ENCODE measurements at regions not wholly inside any gene's neighbourhood (a gene's known extent, or its start where the extent isn't known, plus 50 kb on each side); places are given as distances from the start of the nearest gene placed in this dataset.
A peak's percentile ranks its signal among the peaks of the same experiment; 100 is the strongest.

GRCh38 chr9:107750741-107751566, 261.4 kb upstream of the KLF4 start:
- DNase-seq, result peak in 1 of 2 experiments; percentile 18
- TF ChIP-seq POLR2A (IDR thresholded peaks at IDR 0.05; ENCODE audit: low read length) (no peak), GATA1 (IDR thresholded peaks at IDR 0.05; ENCODE audit: low read depth, low read length) (no peak)

GRCh38 chr9:107749787-107750444, 260.3 kb upstream of the KLF4 start:
- peak in 1 of 2 experiments; percentile 3 for DNase-seq
- TF ChIP-seq POLR2A (IDR thresholded peaks at IDR 0.05; ENCODE audit: low read length) (no peak), GATA1 (IDR thresholded peaks at IDR 0.05; ENCODE audit: low read depth, low read length) (no peak)

DNA sequence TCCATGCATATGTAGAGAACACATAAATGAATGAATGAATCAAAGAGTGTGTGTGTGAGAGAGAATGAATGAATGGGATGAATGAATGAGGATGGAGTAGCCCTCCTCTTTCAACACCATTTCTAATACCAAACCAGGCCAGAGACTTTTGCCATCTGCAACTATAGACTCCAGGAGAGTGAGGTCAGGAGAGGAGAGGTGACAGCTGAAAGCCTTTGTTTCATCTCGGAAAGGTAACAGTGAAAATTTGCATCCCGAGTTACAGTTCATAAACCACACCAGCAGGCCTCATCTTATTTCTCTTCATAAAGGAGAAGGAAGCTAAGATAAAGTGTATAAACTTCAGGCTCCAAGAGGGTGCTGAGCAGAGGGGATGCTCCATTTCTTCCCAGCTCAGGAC, 255.3 kb upstream of the KLF4 start:
- no peak for DNase-seq
- TF ChIP-seq POLR2A (IDR thresholded peaks at IDR 0.05; ENCODE audit: low read length), result no peak
- no peak for TF ChIP-seq GATA1 (IDR thresholded peaks at IDR 0.05; ENCODE audit: low read depth, low read length)

- no peak for TF ChIP-seq GATA1 (IDR thresholded peaks at IDR 0.05; ENCODE audit: low read depth, low read length)
- TF ChIP-seq POLR2A (IDR thresholded peaks at IDR 0.05; ENCODE audit: low read length), result no peak
- DNase-seq, result no peak
Measured at GRCh38 chr9:107742531-107743309, 253.2 kb upstream of the KLF4 start.

DNA sequence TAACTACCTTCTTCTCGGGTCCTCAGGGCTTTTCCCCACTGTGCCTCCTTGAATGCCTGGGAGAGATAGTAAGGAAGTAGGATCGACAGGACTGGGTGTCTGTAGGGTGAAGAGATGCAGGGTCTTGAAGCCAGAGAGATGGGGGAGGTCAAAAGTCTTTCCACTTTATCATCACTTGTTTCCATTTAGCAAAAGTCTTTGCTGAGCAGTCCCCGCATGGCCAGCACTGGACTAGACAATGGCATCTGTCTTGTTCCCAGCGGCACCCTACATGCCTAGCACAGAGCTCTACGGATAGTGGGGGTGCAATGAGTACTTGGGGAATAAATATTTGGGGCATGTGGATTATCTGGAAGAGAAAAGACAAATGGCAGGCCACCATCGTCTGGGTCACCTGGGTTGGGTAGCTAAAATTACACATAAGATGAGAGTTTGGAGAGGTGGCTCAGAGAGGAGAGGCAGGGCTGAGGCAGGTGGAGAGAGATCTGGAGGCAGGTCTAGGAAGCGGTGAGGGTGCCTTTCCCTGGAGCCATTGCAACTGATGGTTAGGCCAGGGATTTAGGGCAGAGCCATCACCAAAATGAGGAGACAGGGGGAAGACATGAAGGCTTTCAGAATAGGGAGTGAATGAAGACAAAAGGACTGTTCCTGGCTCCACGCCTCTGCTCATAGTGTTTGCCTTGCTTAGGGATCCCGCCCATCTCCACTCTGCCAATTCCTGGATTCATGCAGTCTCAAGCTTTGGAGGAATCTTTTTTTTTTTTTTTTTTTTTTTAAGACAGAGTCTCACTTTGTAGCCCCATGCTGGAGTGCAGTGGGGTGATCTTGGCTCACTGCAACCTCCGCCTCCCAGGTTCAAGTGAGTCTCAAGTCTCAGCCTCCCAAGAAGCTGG, 250.8 kb upstream of the KLF4 start:
- TF ChIP-seq POLR2A (IDR thresholded peaks at IDR 0.05; ENCODE audit: low read length) (no peak), GATA1 (IDR thresholded peaks at IDR 0.05; ENCODE audit: low read depth, low read length) (no peak)
- no peak for DNase-seq

DNA sequence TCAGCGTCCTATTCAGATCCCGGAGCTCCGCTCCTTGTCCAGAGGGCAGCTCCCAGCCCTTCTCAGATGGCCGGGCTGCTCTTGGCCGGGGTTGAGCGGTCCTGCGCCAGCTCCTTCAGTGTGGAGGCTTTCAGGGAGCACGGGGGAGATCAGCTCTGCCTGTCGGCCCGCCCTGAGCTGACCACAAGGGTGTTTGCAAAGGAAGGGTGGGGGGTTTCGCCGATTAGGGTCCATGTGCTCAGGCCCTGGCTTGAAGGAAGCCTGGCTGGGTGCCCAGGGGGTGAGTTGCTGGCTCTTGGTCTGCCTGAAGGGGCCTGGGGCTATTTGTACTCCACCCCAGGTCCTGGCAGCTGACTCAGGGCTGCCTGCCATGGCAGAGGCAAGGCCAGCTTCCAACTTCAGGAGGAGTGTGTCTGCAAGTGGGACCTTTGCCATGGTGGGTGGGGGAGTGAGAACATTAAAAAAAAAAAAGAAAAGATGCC, 250.1 kb upstream of the KLF4 start:
- no peak for DNase-seq
- TF ChIP-seq GATA1 (IDR thresholded peaks at IDR 0.05; ENCODE audit: low read depth, low read length) (no peak), POLR2A (IDR thresholded peaks at IDR 0.05; ENCODE audit: low read length) (no peak)

DNA sequence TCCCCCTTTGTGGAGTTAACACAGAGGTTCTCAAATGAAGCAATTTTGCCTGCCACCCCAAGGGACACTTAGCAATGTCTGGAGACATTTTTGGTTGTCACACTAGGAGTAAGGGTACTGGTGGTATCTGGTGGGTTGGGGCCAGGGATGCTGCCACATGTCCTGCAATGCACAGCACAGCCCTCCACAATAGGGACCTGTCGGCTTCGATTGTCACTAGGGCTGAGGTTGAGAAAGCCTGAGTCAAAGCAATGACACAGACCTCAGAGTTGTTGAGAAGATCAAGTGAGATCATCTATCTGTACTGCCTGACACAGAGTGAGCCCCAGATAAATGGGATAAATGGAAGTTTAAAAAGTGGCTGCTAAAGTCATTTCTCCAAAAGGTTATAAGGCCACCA, 249.2 kb upstream of the KLF4 start:
- no peak for DNase-seq
- TF ChIP-seq POLR2A (IDR thresholded peaks at IDR 0.05; ENCODE audit: low read length) (no peak), GATA1 (IDR thresholded peaks at IDR 0.05; ENCODE audit: low read depth, low read length) (no peak)

DNA sequence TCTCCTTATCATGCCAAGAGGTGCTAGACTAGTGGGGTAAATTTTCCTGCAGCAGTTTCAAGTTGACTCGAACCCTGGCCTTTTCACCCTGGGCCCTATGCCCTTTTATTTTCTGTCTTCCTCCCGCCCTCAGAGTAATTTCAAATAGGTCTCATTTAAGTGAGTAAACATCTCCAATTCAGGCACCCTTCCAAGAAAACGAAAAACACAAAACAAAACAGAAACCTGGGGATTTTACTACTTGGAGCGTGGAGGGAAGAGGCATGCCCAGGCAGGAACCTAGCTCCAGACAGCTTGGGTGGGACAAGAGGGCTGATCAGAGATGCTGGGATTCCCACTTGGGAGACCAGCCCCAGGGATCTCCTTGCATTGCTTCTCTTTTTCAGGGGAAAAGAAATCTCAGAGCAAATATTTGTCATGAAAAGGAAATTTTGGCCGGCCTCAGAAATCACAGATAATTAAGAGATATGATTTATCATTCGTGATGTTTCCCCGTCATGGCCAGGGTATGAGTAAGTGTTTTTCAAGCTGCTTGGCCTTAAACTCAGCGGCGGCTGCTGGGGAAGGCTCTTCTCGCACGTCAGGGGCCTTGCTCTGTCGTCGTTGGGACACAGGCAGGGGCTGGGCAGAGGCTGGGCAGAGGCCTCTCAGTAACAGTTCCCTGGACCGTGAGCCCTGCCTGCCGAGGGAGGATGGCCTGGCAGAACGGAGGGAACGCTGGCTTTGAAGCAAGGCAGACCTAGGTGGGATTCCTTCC, 248.6 kb upstream of the KLF4 start:
- no peak for DNase-seq
- TF ChIP-seq POLR2A (IDR thresholded peaks at IDR 0.05; ENCODE audit: low read length), result no peak
- TF ChIP-seq GATA1 (IDR thresholded peaks at IDR 0.05; ENCODE audit: low read depth, low read length), result no peak

GRCh38 chr9:107737610-107737986, 248.0 kb upstream of the KLF4 start:
- no peak for DNase-seq
- no peak for TF ChIP-seq POLR2A (IDR thresholded peaks at IDR 0.05; ENCODE audit: low read length)
- no peak for TF ChIP-seq GATA1 (IDR thresholded peaks at IDR 0.05; ENCODE audit: low read depth, low read length)

DNA sequence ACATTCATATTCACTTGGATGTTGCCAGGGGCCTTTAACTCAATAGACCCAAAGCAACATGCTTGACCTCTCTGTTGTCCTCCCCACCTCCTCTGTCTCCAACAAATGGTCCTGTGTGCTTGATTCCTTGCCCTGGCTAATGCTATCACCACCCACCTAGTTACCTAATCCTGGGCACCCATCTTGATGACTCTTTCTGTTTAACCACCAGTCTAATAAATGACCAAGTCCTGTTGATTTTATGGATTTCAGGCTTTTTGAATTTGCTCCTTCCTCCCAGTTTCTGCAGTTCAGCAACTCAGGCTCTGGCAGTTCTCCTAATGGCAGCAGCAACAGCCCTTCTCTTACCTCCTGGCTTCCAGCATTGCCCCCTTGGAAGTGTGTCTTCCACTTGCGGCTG, 246.3 kb upstream of the KLF4 start:
- no peak for TF ChIP-seq GATA1 (IDR thresholded peaks at IDR 0.05; ENCODE audit: low read depth, low read length)
- no peak for TF ChIP-seq POLR2A (IDR thresholded peaks at IDR 0.05; ENCODE audit: low read length)
- DNase-seq, result no peak

DNA sequence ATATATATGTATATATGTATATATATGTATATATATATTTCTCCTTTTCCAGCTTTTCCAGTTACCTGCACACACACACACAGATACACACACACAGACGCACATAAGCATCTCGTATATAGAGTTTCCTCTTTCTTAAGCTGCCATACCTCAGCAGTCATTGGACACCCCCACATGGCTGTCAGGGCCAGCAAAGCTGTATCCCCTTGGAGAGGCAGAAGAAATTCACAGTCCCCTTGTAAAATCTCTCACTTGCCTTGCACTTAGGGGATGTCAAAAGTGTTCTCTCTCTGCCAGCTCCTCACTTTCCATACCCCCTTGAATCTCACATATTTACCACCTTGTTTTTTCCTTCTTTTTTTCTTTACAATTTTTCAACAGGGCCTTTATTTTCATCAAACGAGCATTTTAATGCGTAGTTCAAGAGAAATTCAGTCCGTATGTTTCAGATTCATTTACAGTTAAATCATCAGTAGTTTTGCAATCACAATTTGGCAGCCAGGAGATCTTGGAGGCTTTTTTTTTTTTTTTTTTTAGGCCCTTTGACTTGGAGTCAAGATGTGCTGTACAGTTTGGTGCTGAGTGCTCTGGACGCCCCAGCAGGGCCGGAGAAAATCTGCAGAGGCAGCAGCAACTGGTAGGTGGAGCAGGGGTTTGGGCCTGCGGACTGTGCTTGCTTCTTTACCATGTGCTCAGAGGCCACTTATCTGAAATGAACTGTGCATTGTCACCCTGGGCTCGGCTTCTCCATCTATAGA, 244.9 kb upstream of the KLF4 start:
- no peak for TF ChIP-seq GATA1 (IDR thresholded peaks at IDR 0.05; ENCODE audit: low read depth, low read length)
- DNase-seq, result no peak

DNA sequence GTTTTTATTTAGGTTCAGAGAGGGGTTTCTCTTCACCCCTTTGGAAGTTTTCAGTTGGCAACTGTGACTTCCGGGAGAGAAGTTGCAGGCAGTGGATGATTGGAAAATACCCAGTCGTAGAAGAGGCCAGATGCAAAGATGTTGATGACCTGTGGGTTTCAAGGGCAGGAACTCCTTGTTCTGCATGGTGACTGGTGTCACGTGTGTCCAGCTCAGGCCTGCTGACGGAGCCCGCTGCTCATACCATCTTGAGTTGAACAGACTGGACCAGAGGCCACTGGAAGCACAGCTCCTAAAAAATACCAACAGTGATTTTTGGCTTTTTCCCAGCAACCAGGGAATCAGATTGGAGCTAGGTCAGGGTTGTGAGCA, 243.9 kb upstream of the KLF4 start:
- TF ChIP-seq POLR2A (IDR thresholded peaks at IDR 0.05; ENCODE audit: low read length), result no peak
- no peak for TF ChIP-seq GATA1 (IDR thresholded peaks at IDR 0.05; ENCODE audit: low read depth, low read length)
- no peak for DNase-seq

Data from erythroblast (primary cell).